ENCODE measurements at regions not wholly inside any gene's neighbourhood (a gene's known extent, or its start where the extent isn't known, plus 50 kb on each side); places are given as distances from the start of the nearest gene placed in this dataset.

GRCh38 chr2:125582516-125582915 is 1073.4 kb upstream of the GYPC start:
- Histone ChIP-seq H3K9me3 (no peaks in the 10 kb centered on the region), H3K4me1 (ENCODE audit: insufficient read depth) (no peaks in the 10 kb centered on the region), H3K36me3 (no peaks in the 10 kb centered on the region), H3K27ac (no peak overlapping the region), H3K4me3 (no peak overlapping the region), H3K27me3 (no peaks in the 10 kb centered on the region)
- no peak for DNase-seq
- TF ChIP-seq, protein P1, sequence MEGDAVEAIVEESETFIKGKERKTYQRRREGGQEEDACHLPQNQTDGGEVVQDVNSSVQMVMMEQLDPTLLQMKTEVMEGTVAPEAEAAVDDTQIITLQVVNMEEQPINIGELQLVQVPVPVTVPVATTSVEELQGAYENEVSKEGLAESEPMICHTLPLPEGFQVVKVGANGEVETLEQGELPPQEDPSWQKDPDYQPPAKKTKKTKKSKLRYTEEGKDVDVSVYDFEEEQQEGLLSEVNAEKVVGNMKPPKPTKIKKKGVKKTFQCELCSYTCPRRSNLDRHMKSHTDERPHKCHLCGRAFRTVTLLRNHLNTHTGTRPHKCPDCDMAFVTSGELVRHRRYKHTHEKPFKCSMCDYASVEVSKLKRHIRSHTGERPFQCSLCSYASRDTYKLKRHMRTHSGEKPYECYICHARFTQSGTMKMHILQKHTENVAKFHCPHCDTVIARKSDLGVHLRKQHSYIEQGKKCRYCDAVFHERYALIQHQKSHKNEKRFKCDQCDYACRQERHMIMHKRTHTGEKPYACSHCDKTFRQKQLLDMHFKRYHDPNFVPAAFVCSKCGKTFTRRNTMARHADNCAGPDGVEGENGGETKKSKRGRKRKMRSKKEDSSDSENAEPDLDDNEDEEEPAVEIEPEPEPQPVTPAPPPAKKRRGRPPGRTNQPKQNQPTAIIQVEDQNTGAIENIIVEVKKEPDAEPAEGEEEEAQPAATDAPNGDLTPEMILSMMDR (IDR thresholded peaks at IDR 0.05) = no peak
- TF ChIP-seq EP300 (IDR thresholded peaks at IDR 0.05) (no peak), POLR2A (IDR thresholded peaks at IDR 0.05) (no peak)
- intact Hi-C loops (cut with DNase I) = no loop called here
- 18 to 24% (median 22%) methylated on average over 1 of the region's 1 CpG for WGBS, 3 donors

- no peaks in the 10 kb centered on the region for H3K36me3 ChIP-seq
- TF ChIP-seq POLR2A (IDR thresholded peaks at IDR 0.05) (no peak), EP300 (IDR thresholded peaks at IDR 0.05) (no peak)
- TF ChIP-seq, protein P1 (IDR thresholded peaks at IDR 0.05) = no peak
- no peaks in the 10 kb centered on the region for H3K4me1 ChIP-seq (ENCODE audit: insufficient read depth)
- intact Hi-C loops (cut with DNase I) = no loop called here
- H3K27ac ChIP-seq = no peak overlapping the region
- H3K27me3 ChIP-seq = no peaks in the 10 kb centered on the region
- WGBS, 3 donors = 50 to 82% (median 71%) methylated on average over 1 of the region's 1 CpG
- no peak for DNase-seq
- no peaks in the 10 kb centered on the region for H3K9me3 ChIP-seq
- H3K4me3 ChIP-seq = no peak overlapping the region
Observed at GRCh38 chr2:125584732-125585131, 1071.2 kb upstream of the GYPC start.

DNA sequence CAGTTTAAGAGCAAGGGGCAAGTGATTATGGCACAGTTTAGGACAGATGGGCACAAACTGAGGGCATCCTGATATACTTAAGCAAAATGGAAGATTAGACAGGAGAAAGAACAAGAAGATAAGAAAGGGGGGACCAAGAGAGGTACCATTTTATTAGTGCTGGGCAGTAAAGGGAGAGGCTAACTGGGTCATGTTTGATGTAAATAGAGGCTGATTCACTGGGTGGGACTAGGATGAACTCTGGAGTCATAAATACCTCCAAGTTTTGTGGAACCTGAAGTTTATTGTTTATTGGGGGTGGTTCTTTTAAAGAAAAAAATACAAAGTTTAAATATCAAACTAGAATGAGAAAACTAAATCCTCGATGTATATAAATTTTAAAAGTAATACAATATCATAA is 1067.2 kb upstream of the GYPC start:
- no peaks in the 10 kb centered on the region for H3K9me3 ChIP-seq
- no peaks in the 10 kb centered on the region for H3K4me1 ChIP-seq (ENCODE audit: insufficient read depth)
- 69 to 84% (median 82%) methylated on average over 1 of the region's 1 CpG for WGBS, 3 donors
- no peaks in the 10 kb centered on the region for H3K36me3 ChIP-seq
- H3K27me3 ChIP-seq = no peaks in the 10 kb centered on the region
- H3K4me3 ChIP-seq = no peak overlapping the region
- TF ChIP-seq EP300 (IDR thresholded peaks at IDR 0.05) = no peak
- H3K27ac ChIP-seq = no peak overlapping the region
- DNase-seq = no peak
- intact Hi-C loops (cut with DNase I) = no loop called here

DNA sequence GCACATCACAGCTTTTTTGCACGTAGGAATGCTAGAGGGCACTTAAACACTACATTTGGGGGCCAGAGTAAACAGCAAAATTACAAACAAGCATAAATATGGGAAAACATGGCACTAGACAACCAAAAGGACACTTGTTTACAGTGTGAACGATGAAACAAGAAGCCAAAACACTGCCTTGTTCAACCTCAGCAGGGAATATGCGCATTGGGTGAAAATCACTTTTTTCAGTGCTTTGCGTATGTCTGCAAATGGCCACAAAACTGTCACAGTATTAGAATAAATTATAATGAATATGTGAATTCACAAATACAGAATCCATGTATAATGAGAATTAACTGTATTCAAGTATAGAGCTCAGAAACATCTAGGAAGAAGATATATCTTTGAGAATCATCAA is 1064.0 kb upstream of the GYPC start:
- DNase-seq = no peak
- intact Hi-C loops (cut with DNase I) = no loop called here
- H3K4me3 ChIP-seq = no peak overlapping the region
- WGBS, 3 donors = 53 to 70% (median 59%) methylated on average over 4 of the region's 4 CpGs
- no peak for TF ChIP-seq POLR2A (IDR thresholded peaks at IDR 0.05)
- TF ChIP-seq, protein P1 (IDR thresholded peaks at IDR 0.05) = no peak
- no peak for TF ChIP-seq EP300 (IDR thresholded peaks at IDR 0.05)
- H3K4me1 ChIP-seq (ENCODE audit: insufficient read depth) = no peaks in the 10 kb centered on the region
- H3K9me3 ChIP-seq = no peaks in the 10 kb centered on the region
- H3K27ac ChIP-seq = no peak overlapping the region
- no peaks in the 10 kb centered on the region for H3K36me3 ChIP-seq
- H3K27me3 ChIP-seq = no peaks in the 10 kb centered on the region

- H3K36me3 ChIP-seq = no peaks in the 10 kb centered on the region
- H3K4me1 ChIP-seq (ENCODE audit: insufficient read depth) = no peaks in the 10 kb centered on the region
- H3K27ac ChIP-seq = no peak overlapping the region
- H3K4me3 ChIP-seq = no peak overlapping the region
- H3K27me3 ChIP-seq = no peaks in the 10 kb centered on the region
- H3K9me3 ChIP-seq = no peaks in the 10 kb centered on the region
- WGBS, 3 donors = 77 to 84% (median 78%) methylated on average over 2 of the region's 2 CpGs
- DNase-seq = no peak
- no peak for TF ChIP-seq POLR2A (IDR thresholded peaks at IDR 0.05)
- TF ChIP-seq EP300 (IDR thresholded peaks at IDR 0.05) = no peak
- TF ChIP-seq, protein P1 (IDR thresholded peaks at IDR 0.05) = no peak
- intact Hi-C loops (cut with DNase I) = no loop called here
Observed at GRCh38 chr2:125593036-125593435, 1062.9 kb upstream of the GYPC start.
